ENCODE measurements at regions not wholly inside any gene's neighbourhood (a gene's known extent, or its start where the extent isn't known, plus 50 kb on each side); places are given as distances from the start of the nearest gene placed in this dataset.

DNA sequence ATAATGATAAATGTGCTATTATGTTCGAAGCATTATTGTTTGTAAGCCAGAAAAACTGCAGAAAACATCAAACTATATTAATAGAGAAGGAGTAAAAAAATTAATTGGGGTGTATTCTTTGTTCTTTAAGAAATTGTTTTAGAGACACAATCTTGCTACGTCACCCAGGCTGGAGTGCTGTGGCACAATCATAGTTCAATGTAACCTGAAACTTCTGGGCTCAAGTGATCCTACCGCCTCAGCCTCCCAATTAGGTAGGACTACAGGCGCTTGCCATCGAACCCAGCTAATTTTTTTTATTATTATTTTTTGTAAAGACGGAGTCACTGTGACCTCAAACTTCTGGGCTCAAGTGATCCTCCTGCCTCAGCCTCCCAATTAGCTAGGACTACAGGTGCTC is 1138.6 kb downstream of the GATA3 start:
- dilution Hi-C loops (cut with MboI; ENCODE audit: extremely low pct_ligation_motif_present, low sequenced_read_pairs): no loop called here
- H3K9me1 ChIP-seq (ENCODE audit: control insufficient read depth, extremely low read depth, insufficient read depth, low read length): no peaks in the 10 kb centered on the region
- peaks cover 3% of the 10 kb centered on the region for H3K4me1 ChIP-seq (ENCODE audit: control insufficient read depth, extremely low read depth, insufficient read depth, low read length)
- FAIRE-seq: no peak
- no peak overlapping the region for H2AFZ ChIP-seq (ENCODE audit: control insufficient read depth, low read length)
- H3K36me3 ChIP-seq (ENCODE audit: control insufficient read depth in 2 of 2, extremely low read depth in 1 of 2, insufficient read depth in 2 of 2, low read length in 2 of 2): no peaks in the 10 kb centered on the region
- H3K27ac ChIP-seq (ENCODE audit: control insufficient read depth, insufficient read depth, low read length): no peak overlapping the region
- no peaks in the 10 kb centered on the region for H4K20me1 ChIP-seq (ENCODE audit: control insufficient read depth, extremely low read depth, insufficient read depth, low read length)
- H3K4me2 ChIP-seq (ENCODE audit: control insufficient read depth, extremely low read depth, insufficient read depth, low read depth, low read length): no peak overlapping the region
- no peak for TF ChIP-seq EZH2 (IDR thresholded peaks at IDR 0.05; ENCODE audit: low read length)
- TF ChIP-seq, protein P1, sequence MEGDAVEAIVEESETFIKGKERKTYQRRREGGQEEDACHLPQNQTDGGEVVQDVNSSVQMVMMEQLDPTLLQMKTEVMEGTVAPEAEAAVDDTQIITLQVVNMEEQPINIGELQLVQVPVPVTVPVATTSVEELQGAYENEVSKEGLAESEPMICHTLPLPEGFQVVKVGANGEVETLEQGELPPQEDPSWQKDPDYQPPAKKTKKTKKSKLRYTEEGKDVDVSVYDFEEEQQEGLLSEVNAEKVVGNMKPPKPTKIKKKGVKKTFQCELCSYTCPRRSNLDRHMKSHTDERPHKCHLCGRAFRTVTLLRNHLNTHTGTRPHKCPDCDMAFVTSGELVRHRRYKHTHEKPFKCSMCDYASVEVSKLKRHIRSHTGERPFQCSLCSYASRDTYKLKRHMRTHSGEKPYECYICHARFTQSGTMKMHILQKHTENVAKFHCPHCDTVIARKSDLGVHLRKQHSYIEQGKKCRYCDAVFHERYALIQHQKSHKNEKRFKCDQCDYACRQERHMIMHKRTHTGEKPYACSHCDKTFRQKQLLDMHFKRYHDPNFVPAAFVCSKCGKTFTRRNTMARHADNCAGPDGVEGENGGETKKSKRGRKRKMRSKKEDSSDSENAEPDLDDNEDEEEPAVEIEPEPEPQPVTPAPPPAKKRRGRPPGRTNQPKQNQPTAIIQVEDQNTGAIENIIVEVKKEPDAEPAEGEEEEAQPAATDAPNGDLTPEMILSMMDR (optimal IDR thresholded peaks at IDR 0.05 in 1 of 3, IDR thresholded peaks at IDR 0.05 in 1 of 3, conservative IDR thresholded peaks at IDR 0.05 in 1 of 3; ENCODE audit: extremely low read depth in 1 of 3, insufficient read depth in 2 of 3, low read length in 3 of 3): no peak
- no peaks in the 10 kb centered on the region for H3K27me3 ChIP-seq (ENCODE audit: control insufficient read depth, extremely low read depth, insufficient read depth, low read length)
- no peak overlapping the region for H3K9ac ChIP-seq (ENCODE audit: control insufficient read depth, extremely low read depth, insufficient read depth, low read length)
- H3K9me3 ChIP-seq (ENCODE audit: control insufficient read depth, low read depth, low read length): no peaks in the 10 kb centered on the region
- no peak overlapping the region for H3K4me3 ChIP-seq (ENCODE audit: control insufficient read depth in 2 of 3, extremely low read depth in 1 of 3, insufficient read depth in 2 of 3, low read depth in 1 of 3, low read length in 3 of 3)
- no peak for DNase-seq (ENCODE audit: low read depth, low spot score)
- H3K79me2 ChIP-seq (ENCODE audit: control insufficient read depth, insufficient read depth, low read length): no peaks in the 10 kb centered on the region

DNA sequence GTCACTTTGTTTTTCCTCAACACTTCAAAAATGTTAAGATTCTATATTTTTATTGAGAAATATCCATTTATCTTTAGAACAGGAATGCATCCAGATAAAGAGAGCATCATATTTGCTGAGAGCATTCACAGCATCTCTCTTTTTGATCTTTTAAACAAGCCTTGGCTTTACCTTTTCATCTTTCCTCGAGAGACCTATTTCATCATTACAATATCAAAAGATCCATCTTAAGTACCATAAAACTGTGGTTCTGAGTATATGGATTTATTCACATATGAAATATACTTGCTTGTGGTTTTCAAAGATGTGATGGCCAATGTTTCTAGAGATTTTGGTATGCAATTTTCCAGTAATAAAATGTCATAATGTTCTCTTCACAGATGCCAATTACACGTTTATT is 1140.9 kb downstream of the GATA3 start:
- H3K9me1 ChIP-seq (ENCODE audit: control insufficient read depth, extremely low read depth, insufficient read depth, low read length): no peaks in the 10 kb centered on the region
- dilution Hi-C loops (cut with MboI; ENCODE audit: extremely low pct_ligation_motif_present, low sequenced_read_pairs): no loop called here

More for the DNA sequence above, 1140.9 kb downstream of the GATA3 start:
- Histone ChIP-seq H2AFZ (ENCODE audit: control insufficient read depth, low read length) (no peak overlapping the region), H3K4me1 (ENCODE audit: control insufficient read depth, extremely low read depth, insufficient read depth, low read length) (no peaks in the 10 kb centered on the region), H3K79me2 (ENCODE audit: control insufficient read depth, insufficient read depth, low read length) (no peaks in the 10 kb centered on the region), H3K9me3 (ENCODE audit: control insufficient read depth, low read depth, low read length) (no peaks in the 10 kb centered on the region), H3K9ac (ENCODE audit: control insufficient read depth, extremely low read depth, insufficient read depth, low read length) (no peak overlapping the region), H3K4me3 (ENCODE audit: control insufficient read depth in 2 of 3, extremely low read depth in 1 of 3, insufficient read depth in 2 of 3, low read depth in 1 of 3, low read length in 3 of 3) (no peak overlapping the region), H3K36me3 (ENCODE audit: control insufficient read depth in 2 of 2, extremely low read depth in 1 of 2, insufficient read depth in 2 of 2, low read length in 2 of 2) (no peaks in the 10 kb centered on the region), H3K27ac (ENCODE audit: control insufficient read depth, insufficient read depth, low read length) (no peak overlapping the region), H3K4me2 (ENCODE audit: control insufficient read depth, extremely low read depth, insufficient read depth, low read depth, low read length) (no peak overlapping the region), H3K27me3 (ENCODE audit: control insufficient read depth, extremely low read depth, insufficient read depth, low read length) (no peaks in the 10 kb centered on the region), H4K20me1 (ENCODE audit: control insufficient read depth, extremely low read depth, insufficient read depth, low read length) (no peaks in the 10 kb centered on the region)
- no peak for FAIRE-seq
- TF ChIP-seq, protein P1 (optimal IDR thresholded peaks at IDR 0.05 in 1 of 3, IDR thresholded peaks at IDR 0.05 in 1 of 3, conservative IDR thresholded peaks at IDR 0.05 in 1 of 3; ENCODE audit: extremely low read depth in 1 of 3, insufficient read depth in 2 of 3, low read length in 3 of 3): no peak
- no peak for TF ChIP-seq EZH2 (IDR thresholded peaks at IDR 0.05; ENCODE audit: low read length)
- DNase-seq (ENCODE audit: low read depth, low spot score): no peak
